PFSK-1 (cell line): ENCODE measurements at regions not wholly inside any gene's neighbourhood (a gene's known extent, or its start where the extent isn't known, plus 50 kb on each side); places are given as distances from the start of the nearest gene placed in this dataset.

Experiments used
- FOXP2 ChIP-seq: optimal IDR thresholded peaks from 2 replicates; pipeline ENCODE3; 2011; ENCODE audit warnings: borderline replicate concordance, control low read depth, inconsistent platforms; ENCODE audit not compliant: insufficient read depth; ENCODE audit errors: extremely low read length, extremely low read depth
- POLR2AphosphoS5 ChIP-seq: IDR thresholded peaks from 2 replicates; pipeline ENCODE4 v1.6.1; 2012; ENCODE audit warnings: low read depth, mild to moderate bottlenecking, control low read depth, low read length, moderate library complexity
- SIN3A ChIP-seq: IDR thresholded peaks from 2 replicates; pipeline ENCODE4 v1.6.1; 2012; ENCODE audit warnings: mild to moderate bottlenecking, low read length, moderate library complexity, borderline replicate concordance; ENCODE audit not compliant: insufficient read depth
- TAF1 ChIP-seq: IDR thresholded peaks from 2 replicates; pipeline ENCODE4 v1.6.1; 2012; ENCODE audit warnings: low read length, control low read depth, borderline replicate concordance; ENCODE audit not compliant: insufficient read depth
- TF ChIP-seq, protein P1 (sequence below), 2 experiments: IDR thresholded peaks; 2 replicates each; pipeline versions ENCODE4 v1.6.1 to v1.8.0; 2011 to 2012; ENCODE audit warnings: low read depth in 2 of 2, low read length in 2 of 2, control low read depth in 1 of 2, inconsistent platforms in 1 of 2, mild to moderate bottlenecking in 1 of 2, moderate library complexity in 1 of 2; ENCODE audit not compliant: insufficient read depth in 1 of 2

DNA sequence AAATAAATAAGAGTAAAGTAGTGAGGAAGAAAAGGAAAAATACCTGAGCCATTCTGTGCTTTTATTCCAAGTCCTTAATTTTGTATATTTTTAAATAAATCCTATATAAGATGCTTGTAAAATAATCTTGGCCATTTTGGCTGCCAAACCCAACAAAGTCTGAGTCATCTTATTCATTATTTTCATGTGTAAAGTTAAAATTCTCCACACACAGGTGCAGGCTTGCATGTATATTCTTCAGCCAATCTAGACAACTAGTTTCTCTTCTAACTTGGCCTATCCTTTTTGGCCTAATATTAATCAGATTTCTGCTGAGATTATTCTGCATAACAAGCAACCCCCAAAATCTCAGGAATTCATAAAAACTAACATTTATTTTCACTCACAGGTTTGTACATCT lies 189.8 kb upstream of the ATP11B start:
- TF ChIP-seq SIN3A: no peak
- TF ChIP-seq TAF1: no peak

GRCh38 chr3:182605882-182606611 lies 187.3 kb upstream of the ATP11B start:
- no peak for TF ChIP-seq FOXP2
- no peak for TF ChIP-seq TAF1
- TF ChIP-seq, protein P1, sequence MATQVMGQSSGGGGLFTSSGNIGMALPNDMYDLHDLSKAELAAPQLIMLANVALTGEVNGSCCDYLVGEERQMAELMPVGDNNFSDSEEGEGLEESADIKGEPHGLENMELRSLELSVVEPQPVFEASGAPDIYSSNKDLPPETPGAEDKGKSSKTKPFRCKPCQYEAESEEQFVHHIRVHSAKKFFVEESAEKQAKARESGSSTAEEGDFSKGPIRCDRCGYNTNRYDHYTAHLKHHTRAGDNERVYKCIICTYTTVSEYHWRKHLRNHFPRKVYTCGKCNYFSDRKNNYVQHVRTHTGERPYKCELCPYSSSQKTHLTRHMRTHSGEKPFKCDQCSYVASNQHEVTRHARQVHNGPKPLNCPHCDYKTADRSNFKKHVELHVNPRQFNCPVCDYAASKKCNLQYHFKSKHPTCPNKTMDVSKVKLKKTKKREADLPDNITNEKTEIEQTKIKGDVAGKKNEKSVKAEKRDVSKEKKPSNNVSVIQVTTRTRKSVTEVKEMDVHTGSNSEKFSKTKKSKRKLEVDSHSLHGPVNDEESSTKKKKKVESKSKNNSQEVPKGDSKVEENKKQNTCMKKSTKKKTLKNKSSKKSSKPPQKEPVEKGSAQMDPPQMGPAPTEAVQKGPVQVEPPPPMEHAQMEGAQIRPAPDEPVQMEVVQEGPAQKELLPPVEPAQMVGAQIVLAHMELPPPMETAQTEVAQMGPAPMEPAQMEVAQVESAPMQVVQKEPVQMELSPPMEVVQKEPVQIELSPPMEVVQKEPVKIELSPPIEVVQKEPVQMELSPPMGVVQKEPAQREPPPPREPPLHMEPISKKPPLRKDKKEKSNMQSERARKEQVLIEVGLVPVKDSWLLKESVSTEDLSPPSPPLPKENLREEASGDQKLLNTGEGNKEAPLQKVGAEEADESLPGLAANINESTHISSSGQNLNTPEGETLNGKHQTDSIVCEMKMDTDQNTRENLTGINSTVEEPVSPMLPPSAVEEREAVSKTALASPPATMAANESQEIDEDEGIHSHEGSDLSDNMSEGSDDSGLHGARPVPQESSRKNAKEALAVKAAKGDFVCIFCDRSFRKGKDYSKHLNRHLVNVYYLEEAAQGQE (IDR thresholded peaks at IDR 0.05; ENCODE audit: insufficient read depth in 1 of 2, low read depth in 2 of 2, low read length in 2 of 2): no peak
- TF ChIP-seq POLR2AphosphoS5: no peak
- TF ChIP-seq SIN3A: no peak

DNA sequence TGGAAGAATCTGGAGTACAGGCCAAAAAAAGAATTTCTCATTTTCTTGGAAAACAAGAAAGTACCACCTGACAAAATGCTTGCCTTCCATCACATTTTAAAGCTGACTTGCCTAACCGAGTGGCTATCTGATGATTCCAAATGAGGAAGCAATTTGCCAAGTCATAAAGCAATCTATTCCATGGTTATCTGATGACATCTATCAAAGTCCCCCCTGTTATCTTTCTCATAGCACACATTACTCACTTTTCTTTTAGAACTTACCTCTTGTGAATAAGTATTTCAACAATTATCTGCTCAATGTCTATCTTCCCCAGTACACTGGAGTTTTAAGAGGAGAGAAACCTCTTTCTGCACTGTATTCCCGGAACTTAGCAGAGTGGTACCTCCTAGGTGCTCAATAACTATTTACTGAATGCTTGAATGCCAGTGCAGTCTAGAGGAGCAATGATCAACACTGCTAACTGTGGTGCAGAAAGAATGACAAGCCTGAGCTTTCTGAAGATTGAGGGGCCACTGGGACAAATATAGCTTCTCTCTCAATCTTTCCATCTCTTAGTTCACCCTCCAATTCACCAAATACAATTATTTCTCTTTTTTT lies 186.3 kb upstream of the ATP11B start:
- TF ChIP-seq POLR2AphosphoS5 (no peak), SIN3A (no peak), FOXP2 (no peak), TAF1 (no peak)
- TF ChIP-seq, protein P1 (IDR thresholded peaks at IDR 0.05; ENCODE audit: insufficient read depth in 1 of 2, low read depth in 2 of 2, low read length in 2 of 2): no peak

DNA sequence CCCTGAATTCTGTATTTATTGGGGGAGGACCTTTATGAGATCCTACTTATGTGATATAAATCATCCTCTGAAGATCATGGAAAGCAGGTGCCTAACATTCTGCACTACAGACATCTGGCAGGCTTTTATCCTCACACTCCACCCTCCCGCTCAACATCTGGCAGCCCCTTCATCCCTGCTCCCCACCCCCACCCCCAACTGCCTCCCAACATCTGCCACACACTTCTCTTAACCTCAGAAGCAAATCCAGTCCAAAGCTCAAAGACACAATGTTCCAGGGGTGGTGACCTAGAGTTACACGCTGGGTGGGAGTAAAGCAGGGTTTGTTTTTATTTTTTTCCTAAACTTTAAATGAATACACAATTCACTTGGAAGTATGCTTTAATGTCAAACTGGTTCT lies 184.5 kb upstream of the ATP11B start:
- TF ChIP-seq, protein P1 (IDR thresholded peaks at IDR 0.05; ENCODE audit: insufficient read depth in 1 of 2, low read depth in 2 of 2, low read length in 2 of 2): no peak
- TF ChIP-seq TAF1 (no peak), SIN3A (no peak), FOXP2 (no peak), POLR2AphosphoS5 (no peak)

DNA sequence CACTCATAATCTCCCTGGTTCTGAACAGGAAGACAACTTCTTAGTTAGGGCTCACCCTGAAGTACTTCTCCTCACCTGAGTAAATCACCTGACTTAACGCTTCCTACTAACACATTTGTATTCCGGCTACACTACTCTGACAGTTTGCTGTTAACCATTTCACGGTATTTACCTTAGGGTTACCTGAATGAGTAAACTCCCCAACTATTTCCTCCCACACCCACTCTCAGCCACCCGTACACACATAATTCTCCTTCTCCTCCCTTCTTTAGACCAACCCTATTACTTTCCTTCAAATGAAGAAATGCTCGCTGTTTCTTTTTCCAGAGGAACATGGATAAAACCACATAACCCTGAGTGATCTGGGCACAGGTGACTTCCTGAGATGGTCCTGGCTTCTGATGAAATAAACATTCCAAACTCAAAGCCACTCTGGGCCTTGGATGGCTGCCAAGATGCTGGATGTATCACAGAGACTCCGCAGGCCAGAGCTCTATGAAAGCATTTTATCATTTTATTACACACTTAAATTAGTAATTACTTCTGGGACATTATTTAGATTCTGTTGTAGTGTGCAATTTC lies 183.6 kb upstream of the ATP11B start:
- no peak for TF ChIP-seq TAF1
- TF ChIP-seq FOXP2: no peak
- TF ChIP-seq POLR2AphosphoS5: no peak
- no peak for TF ChIP-seq SIN3A
- TF ChIP-seq, protein P1 (IDR thresholded peaks at IDR 0.05; ENCODE audit: insufficient read depth in 1 of 2, low read depth in 2 of 2, low read length in 2 of 2): no peak
